ENCODE measurements at regions not wholly inside any gene's neighbourhood (a gene's known extent, or its start where the extent isn't known, plus 50 kb on each side); places are given as distances from the start of the nearest gene placed in this dataset.

- H3K27ac Mint-ChIP-seq = no peak overlapping the region
- H3K27me3 Mint-ChIP-seq (ENCODE audit: insufficient read depth, low read depth, poor library complexity) = peaks cover 70% of the 10 kb centered on the region
- H3K9me2 ChIP-seq (ENCODE audit: insufficient read depth) = no peaks in the 10 kb centered on the region
- H3K4me2 ChIP-seq = no peak overlapping the region
- TF ChIP-seq ZNF331 (CRISPR knock-in tag; IDR thresholded peaks at IDR 0.05; ENCODE audit: low read depth) = no peak
- TF ChIP-seq REST (IDR thresholded peaks at IDR 0.05; ENCODE audit: unreplicated experiment) = no peak
- no peak for TF ChIP-seq NANOG (IDR thresholded peaks at IDR 0.05; ENCODE audit: borderline replicate concordance)
- no peak for TF ChIP-seq STAT1 (IDR thresholded peaks at IDR 0.05; ENCODE audit: unreplicated experiment)
- TF ChIP-seq ZNF462 (CRISPR knock-in tag; IDR thresholded peaks at IDR 0.05) = no peak
- no peak for TF ChIP-seq ETS1 (IDR thresholded peaks at IDR 0.05)
- no peak for TF ChIP-seq POLR2AphosphoS5 (IDR thresholded peaks at IDR 0.05; ENCODE audit: low read depth)
- no peak for TF ChIP-seq EZH2phosphoT487 (IDR thresholded peaks at IDR 0.05; ENCODE audit: unreplicated experiment)
- TF ChIP-seq CREB1 (CRISPR knock-in tag; IDR thresholded peaks at IDR 0.05; ENCODE audit: low read depth) = no peak
- no peak for TF ChIP-seq ZNF114 (CRISPR knock-in tag; IDR thresholded peaks at IDR 0.05)
- no peak for TF ChIP-seq EZH2 (IDR thresholded peaks at IDR 0.05; ENCODE audit: low read depth, unreplicated experiment)
- TF ChIP-seq, protein P1, sequence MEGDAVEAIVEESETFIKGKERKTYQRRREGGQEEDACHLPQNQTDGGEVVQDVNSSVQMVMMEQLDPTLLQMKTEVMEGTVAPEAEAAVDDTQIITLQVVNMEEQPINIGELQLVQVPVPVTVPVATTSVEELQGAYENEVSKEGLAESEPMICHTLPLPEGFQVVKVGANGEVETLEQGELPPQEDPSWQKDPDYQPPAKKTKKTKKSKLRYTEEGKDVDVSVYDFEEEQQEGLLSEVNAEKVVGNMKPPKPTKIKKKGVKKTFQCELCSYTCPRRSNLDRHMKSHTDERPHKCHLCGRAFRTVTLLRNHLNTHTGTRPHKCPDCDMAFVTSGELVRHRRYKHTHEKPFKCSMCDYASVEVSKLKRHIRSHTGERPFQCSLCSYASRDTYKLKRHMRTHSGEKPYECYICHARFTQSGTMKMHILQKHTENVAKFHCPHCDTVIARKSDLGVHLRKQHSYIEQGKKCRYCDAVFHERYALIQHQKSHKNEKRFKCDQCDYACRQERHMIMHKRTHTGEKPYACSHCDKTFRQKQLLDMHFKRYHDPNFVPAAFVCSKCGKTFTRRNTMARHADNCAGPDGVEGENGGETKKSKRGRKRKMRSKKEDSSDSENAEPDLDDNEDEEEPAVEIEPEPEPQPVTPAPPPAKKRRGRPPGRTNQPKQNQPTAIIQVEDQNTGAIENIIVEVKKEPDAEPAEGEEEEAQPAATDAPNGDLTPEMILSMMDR (conservative IDR thresholded peaks at IDR 0.05; ENCODE audit: low read depth in 2 of 2) = no peak
- TF ChIP-seq JUNB (IDR thresholded peaks at IDR 0.05; ENCODE audit: unreplicated experiment) = no peak
- no peaks in the 10 kb centered on the region for H3F3A ChIP-seq (replicated peaks; ENCODE audit: low read depth)
- peaks cover 4% of the 10 kb centered on the region; the same call in 1 of the 3 replicates for H3K36me3 Mint-ChIP-seq (ENCODE audit: low read depth)
- DNase-seq (ENCODE audit: low spot score) = no peak
- no peak overlapping the region for H3K4me3 Mint-ChIP-seq
- H3K27ac ChIP-seq (ENCODE audit: low read depth) = no peak overlapping the region
- H3K79me2 ChIP-seq (replicated peaks; ENCODE audit: insufficient read depth) = no peaks in the 10 kb centered on the region
- H2AFZ ChIP-seq = no peak overlapping the region
- H4K20me1 ChIP-seq (replicated peaks; ENCODE audit: insufficient read depth) = no peaks in the 10 kb centered on the region
- H3K4me1 ChIP-seq (ENCODE audit: insufficient read depth) = peaks cover 23% of the 10 kb centered on the region
- H3K4me1 Mint-ChIP-seq = peaks cover 20% of the 10 kb centered on the region
- H3K36me3 ChIP-seq (ENCODE audit: insufficient read depth) = no peaks in the 10 kb centered on the region
- peaks cover 19% of the 10 kb centered on the region; the same call in 2 of the 3 replicates for H3K9me3 Mint-ChIP-seq
- H3K4me3 ChIP-seq = no peak overlapping the region
- no peak for ATAC-seq
- peaks cover 57% of the 10 kb centered on the region for H3K27me3 ChIP-seq (ENCODE audit: insufficient read depth)
These were observed 84.6 kb upstream of the ATF7IP start for GRCh38 chr12:14280921-14281320.

Data from GM23338 (cell line).